COLO668 (cell line): ENCODE measurements at regions not wholly inside any gene's neighbourhood (a gene's known extent, or its start where the extent isn't known, plus 50 kb on each side); places are given as distances from the start of the nearest gene placed in this dataset.

Source experiments
- DNase-seq: peaks from one replicate; lab custom pipeline; 2025; ENCODE audit not compliant: unreplicated experiment; lab: John Stamatoyannopoulos, UW

DNA sequence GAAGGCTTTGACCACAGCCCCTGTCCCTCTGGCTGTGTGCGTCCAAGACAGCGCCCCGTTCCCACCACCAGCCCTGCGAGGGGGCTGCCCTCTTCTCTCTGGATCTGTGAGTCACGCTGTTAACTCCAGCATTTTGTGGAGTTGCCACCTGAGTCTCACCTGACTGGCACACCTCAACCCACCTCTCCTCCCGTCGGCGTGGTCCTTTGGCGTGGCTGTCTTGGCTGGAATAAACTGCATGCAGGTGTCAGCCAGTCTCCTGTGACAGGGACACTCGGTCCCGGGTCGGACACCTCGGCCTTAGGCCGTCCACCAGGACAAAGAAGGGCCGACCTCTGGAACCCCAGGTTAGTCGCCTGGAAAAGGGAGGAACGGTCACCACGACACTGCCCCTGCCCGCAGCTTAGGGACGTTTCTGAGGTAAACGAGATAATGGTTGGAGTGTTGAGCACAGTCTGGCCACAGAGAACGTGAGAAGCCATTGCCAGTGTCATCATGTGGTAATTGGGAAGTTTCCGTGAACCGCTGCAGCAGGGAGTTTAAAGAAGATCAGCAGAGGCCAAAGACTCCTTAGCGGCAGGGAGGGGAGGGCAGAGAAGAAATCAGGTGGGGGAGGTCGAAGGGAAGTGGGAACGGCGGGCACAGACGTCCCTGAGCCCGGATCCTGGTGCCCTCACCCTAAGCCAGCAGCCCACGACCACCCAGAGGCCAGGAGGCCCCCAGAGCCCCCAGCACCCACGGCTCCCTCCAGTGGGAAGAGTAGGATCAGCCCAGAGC is 73.6 kb upstream of the FAM20C start:
- DNase-seq = no peak

DNA sequence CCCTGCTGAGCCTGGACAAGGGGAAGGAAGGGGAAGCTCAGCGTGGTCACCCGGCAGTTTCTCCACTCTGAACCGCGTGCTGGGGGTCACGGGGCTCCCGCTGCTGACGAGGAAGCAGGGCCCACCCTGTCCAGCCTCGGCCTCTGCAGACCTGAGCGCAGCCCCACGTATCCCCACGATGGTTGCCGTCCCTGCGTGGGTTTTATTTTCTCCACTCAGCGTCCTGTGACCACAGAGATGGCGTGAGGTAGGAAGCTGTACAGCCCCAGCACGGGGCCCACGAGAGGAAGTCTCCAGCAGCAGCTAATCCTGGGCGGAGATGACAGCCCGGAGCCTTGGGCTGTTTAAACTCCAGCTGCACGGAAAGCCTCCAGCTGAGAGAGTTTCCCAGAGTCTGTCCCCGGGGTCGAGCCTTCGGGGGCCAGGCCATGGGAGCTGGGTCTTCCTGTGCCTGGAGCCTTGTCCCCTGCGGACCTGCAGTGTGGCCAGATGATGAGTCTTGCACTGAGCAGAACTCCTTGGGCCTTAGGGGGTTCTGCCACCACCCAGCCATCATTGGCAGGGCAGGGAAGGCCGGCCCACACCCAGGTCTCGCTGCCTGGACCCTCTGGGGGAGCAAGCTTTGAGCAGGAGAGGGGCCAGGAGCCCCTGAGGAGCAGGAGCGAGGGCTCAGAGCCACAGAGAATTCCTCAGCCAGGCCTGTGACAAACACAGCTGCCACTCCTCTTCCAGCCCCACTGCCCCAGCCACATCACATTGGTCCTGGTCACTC is 72.8 kb upstream of the FAM20C start:
- DNase-seq = no peak

DNA sequence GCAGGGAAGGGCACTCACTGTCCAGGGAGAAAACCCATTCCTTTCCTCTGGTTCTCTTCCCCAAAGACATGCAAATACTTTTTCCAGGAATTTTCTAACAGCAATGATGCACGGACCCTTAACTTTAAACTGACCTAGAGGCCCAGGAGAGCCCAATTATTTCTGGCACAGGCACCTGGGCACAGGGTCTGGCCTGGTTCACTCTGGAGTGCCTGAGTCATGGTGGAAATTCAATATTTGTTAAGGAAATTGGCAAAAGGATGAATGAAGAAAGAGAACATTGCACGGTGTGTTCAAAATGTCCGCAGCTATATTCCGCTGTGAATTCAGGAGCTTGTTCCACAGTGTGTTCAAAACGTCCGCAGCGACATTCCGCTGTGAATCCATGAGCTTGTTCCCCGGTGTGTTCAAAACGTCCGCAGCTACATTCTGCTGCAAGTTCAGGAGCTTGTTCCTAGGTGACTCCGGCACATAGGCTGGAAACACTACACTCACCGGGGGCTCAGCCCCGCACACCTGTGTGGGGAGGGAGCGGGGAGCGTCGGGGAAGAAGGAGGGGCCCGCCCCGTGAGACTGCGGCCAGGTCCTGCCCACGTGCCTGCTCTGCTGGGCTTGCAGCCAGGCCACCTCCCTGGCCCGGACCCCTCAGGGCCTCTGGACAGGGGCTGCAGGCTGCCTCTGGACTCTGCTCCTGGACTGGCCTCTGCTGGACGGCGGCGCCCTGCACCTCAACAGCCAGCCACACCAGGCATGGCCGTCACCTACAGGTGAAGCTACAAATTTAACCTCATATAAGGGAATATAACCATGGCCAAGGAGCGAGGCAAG is 72.0 kb upstream of the FAM20C start:
- no peak for DNase-seq

DNA sequence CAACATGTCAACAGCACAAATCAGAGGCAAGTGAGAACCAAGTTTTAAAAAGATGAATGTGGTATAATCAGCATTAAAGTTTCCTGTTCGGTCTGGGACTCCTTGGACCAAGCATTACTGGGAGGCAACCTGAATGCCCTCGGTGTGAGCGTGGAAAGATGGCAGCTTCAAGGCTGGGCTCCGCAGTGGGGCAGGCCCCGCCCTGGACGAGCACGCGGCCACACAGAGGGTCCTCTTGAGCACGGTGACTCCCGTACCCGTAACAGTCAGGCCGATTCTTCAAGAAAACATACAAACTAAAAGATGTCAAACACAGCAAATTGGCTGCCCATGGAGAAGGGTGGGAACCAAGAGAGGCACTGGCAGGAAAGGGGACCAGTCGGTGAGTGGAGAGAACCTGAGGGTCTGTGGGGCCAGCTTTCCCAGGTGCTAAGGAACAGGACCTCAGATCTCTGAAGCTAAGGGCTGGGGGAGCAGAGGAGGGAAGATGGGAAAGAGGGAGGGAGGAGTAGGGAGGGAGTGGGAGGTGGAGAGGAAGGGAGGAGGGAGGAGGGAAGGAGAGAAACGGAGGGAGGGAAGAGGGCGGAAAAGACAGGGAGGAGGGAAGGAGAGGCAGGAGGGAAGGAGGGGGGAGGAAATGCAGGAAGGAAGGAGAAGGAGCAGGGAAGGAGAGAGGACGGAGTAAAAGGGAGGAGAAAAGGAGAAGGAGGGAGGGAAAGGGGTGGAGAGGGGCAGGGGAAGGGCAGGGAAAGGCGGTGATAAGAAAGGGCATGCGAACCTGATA is 71.2 kb upstream of the FAM20C start:
- no peak for DNase-seq

DNA sequence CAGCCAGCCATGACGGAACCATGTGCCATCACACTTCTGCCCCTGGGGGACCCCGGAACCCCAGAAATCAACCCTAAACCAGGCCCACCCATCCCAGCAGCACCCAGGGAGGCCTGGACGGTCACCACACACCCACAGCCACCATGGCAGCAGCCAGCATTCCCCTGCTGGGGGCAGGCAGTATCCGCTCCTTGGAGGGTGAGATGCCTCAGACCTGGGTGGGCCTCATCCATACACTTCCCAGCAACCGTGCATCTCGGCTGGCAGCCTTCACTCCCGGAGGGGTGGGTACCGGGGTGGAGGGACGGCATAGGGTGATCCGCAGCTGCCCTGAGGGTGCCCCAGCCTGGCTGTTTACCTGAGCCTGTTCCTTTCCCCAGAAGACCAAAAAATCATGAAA is 69.1 kb upstream of the FAM20C start:
- DNase-seq = no peak

DNA sequence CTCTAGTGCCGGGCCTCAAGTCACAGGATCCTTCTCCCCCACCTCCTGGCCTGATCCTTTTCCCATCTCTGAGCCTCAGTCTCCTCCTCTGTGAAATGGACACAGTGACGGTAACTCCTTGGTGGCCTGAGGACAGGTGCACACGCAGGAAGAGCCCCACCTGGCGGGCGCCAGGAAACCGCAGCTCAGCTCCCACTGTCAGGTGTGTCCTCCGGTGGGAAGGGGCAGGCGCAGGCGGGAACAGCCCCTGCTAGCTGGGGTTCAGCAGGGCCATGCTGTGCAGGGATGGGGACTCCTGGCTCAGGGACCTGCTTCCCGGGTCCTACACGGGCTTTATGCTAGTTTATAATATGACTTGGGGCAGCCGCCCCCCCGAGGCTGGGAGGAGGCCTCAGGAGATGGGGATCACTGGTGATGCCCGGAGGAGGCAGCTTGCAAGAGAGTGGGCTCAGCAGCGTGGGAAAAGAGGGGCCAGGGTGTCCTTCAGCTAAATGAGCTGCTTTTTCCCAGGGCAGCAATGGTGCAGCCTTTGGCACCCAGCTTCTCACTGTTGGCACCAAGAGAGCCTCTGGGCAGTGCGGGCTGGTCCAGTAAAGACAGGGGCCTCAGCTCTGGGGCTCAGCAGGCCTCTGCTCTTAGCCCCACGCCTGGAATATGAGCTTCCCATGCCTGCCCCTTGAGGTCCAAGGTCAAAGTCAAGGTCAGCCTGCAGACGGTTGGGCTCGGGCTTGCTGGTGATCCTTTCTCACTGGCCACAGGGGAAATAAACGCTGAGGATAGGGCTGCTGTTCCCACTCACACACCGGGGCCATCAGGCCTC is 68.0 kb upstream of the FAM20C start:
- peak; percentile 48 for DNase-seq

DNA sequence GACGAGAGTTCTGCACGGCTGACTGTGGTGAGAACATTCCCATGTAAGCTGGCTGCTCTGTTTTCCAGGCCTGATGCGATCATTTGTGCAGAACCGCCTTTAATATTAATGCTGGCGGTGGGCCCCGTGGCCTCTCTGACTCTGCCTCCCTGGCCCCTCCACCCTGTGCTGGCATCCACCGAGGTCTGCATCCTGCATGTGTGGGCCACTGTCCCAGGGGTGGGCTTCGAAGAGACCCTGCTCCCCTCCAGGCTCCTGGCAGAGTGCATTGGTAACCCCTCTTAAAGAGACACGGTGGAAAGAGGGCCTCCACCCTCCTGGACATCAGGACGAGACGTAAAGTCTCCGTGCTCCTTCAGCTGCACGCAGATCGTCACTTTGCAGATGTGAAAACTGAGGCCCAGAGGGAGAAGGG is 67.3 kb upstream of the FAM20C start:
- no peak for DNase-seq

DNA sequence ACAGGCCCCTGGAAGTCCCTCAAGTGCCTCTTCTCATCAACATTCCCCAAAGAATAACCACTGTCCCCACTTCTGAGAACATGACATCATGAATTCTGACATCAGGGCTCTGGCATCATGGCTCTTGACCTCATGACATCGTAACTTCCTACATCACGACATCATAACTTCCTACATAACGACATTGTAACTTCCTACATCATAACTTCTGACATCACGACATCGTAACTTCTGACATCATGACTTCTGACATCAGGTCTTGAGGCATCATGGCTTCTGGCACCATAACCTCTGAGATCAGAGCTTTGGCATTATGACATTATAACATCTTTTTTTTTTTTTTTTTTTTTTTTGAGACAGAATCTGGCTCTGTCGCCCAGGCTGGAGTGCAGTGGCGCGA is 66.7 kb upstream of the FAM20C start:
- no peak for DNase-seq

DNA sequence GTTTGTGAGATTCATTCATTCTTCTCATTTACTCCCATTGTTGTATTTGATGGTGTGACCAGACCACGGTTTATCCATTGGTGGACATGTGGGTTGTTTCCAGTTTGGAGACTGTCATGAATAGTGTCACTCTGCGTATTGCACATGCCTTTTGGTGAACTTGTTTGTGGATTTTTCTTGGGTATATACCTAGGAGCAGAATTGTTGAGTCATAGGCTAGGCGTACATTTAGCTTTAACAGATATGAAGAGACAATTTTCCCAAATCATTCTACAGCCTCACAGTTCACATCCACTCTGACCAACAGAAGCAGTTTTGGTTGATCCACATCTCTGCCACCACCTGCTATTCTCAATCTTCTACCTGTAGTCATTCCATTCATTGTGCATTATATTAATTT is 66.0 kb upstream of the FAM20C start:
- DNase-seq = no peak

DNA sequence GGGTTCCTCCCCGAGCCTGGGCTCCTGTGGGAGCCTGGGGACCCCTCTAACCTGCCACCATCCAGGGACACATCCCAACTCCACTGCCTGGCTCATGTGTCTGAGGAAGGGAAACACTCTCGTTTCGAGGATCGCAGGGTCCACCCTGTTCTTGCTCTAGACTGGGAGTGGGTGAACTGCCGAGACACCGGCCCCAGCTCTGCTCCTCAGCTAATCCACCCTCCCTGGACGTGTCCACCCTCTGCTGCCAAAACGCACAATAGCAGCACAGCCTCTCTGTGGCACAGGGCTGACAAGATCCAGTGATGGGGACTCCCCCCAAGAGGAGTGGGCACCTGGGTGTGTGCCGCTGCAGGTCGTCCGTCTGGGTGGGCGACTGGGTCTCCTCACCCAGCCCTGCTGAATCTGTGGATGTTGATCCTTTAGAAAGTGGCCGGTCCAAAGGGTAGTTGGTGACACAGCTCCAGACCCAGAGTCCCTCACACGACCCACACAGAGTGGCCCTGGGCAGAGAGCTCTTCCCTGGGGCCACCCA is 65.2 kb upstream of the FAM20C start:
- no peak for DNase-seq

DNA sequence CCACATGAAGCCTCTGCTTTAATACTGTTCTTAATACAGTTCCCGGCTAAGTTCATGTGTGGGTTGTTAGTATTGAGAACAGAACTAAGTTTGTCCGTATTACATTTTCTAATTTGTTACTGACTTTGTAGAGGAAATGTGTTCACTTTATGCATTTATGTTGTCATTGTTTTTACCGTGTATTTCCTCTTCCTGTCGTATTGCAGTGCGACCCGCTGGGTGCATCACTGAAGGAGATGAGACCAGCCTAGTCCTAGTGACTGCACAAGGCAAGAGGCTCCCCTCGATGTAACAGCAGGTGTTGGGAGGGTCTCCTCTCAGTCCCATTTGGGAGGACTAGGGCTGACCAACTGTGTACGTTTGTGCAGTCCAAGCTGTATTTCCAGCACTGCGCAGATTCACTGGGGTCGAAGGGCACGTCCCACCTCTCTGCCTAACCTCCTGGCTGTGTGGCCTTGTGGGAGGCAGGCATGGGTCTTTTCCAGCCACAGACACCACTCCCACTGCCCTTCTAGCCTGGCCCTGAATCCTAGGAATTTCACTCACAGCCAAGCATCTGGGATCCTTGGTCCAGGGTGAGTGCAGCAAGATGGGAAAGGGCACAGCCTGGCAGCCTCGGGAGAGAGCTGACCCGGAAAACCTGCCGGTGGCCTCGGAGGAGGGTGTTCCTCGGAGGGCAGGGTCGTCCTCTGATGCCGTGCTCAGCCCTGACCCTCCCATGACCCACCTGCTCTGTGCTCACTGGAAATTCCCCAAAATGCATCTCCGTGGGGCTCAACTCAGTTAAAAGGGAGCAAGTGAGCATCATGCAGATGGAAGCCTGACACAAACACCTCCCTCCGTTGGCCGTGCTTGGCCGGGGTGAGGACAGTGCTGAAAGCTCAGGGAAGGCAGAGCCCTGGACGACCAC is 63.9 kb upstream of the FAM20C start:
- DNase-seq = no peak

DNA sequence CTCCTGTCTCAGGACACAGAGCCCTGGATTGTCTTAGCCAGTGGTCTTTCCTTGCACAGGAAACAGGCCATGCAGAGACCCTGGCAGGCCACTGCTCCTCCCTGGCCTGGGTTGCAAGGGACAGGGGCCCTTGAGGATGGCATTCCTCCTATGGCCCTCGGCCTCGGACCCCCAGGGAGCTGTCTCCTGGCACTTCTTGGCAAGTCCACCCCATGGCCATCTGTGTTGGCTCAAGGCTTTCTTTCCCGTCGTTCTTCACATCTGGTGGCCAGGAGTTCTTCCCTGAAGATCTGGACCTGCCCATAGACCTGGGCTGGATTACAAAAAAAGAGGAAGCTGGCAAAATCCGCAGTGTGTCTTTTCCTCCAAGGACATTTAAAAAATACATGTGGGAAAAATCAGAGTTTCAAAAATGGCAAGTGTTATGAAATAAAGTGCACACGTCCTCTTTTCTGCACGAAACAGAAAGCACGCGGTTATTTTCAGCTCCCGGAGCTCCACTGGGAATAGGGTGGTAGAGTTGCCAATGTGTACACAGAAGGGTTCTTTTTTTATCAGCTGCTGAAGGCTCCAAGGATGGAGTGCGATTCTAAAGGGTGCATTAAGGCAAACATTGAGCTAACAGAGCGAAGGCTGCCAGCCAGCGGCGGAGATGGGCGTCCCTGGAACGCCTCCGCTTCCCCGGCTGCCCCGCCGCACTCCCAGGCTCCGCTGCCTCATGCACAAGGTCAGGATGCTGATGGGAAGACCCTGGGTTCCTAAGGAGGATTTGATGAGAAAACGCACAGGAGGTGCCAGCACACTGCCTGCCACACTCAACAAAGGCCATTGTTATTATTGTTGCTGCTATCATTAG is 62.8 kb upstream of the FAM20C start:
- no peak for DNase-seq

DNA sequence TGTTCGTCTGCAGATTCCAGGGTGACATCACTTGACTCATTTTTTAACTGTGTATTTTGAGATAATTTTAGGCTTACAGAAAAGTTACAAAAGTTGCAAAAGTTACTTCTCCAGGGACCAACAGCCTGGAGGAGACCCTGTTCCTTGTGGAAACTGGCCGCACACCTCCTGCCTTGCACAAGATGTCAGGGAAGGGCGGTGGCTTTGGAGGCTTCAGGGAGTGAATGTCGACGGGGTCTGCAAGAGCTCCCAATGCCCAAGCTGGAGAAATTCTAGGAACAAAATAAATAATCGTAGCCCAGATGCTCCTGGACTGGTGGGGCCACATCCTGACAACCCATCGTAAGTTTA is 62.2 kb upstream of the FAM20C start:
- no peak for DNase-seq

DNA sequence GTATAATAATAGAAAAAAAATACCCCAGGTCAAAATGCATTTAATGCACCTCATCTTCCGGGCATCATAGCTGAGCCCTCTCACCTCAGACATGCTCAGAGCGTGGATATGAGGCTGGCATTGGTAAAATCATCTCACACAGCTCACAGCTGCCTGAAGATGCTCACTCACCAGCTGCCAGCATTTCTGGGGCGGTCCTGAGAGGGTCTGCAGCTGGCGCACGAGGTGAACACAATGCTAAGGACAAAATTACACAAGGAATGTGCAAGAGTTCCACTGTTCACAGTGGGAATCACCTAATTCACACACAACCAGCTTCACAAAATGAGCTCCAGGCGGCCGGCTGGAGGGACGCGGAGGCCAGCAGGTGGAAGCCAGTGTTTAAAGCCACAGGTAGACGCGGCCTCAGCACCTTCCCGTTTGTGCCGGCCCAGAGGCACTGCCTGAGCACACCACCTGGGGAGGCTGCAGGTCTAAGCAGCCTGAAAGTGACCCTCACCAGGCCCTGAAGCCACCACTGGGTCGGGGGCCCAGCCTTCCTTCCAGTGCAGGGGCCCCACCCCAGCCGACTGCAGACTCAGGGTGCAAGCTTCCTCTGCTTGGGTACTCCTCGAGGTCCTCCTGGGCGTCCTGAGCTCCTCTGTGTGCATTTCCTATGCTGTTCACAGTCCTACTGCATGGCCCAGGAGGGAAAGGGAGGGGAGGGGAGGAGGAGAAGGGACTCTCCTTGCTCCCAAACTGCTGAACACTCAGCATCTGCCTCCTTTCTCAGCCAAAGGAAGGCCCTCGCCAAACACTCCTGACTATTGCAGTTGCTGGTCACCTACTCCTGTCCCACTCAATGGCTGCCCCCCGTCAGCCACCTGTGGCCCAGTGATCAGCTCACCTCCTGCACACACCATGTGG is 61.2 kb upstream of the FAM20C start:
- DNase-seq = peak; percentile 14

DNA sequence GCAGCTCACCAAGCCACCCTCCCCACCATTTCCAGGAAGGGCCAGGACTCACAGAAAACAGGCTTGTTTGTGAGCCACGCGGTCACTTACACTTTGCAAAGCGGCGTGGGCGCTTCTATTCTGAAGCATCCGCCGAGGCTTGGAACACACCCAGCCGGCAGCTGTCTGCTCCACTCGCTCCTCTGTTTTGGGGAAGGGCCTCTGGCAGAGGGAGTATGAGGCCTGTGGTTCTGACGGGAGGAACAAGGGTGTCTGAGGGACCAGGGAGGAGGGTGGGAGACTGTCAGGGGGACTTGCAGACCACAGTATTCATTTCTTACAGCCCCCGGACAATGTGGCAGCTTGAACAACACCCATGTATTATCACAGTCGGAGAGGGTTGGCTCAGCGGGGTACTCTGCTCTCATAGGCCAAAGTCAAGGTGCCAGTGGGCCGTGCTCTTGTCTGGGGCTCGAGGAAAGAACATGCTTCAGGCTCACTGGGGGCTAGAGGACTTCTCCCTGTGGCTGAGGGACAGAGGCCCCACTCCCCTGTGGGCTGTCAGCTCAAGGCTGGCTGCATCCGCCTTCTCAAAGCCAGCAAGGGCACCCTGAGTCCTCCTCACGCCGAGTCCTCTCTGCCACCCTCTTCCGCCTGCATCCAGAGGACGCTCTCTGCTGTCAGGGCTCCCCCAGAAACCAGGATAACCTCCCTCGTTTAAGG is 60.4 kb upstream of the FAM20C start:
- no peak for DNase-seq

DNA sequence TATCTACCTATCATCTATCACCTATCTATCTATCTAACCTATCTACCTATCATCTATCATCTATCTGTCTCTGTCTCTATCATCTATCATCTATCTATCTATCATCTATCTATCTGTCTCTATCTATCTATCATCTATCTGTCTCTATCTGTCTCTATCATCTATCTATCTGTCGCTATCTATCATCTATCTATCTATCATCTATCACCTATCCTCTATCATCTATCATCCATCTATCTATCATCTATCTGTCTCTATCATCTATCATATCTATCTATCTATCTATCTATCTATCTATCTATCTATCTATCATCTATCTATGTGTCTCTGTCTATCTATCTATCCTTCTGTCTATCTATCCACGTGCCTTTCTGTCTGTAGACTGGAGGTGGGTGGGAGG is 59.5 kb upstream of the FAM20C start:
- no peak for DNase-seq
